ENCODE measurements at regions not wholly inside any gene's neighbourhood (a gene's known extent, or its start where the extent isn't known, plus 50 kb on each side); places are given as distances from the start of the nearest gene placed in this dataset.

DNA sequence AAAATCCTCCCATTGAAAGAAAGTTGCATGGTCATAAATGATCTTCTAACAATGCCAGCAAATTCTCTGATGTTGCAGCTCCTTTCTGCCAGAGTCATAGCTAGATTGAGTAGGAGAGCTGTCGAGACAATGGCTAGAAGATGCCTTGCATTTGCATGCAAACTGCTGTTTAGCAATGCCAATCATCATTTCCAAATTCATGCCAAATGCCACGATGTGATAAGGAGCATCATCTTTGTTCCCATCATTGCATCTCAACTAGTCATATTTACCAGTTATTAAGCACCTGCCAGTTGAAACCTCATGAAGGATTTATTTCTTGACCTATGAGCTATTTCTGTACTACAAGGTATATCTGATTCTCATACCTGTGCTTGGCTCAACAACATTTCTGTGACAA lies 246.4 kb upstream of the PIK3R1 start:
- H3K79me2 ChIP-seq (ENCODE audit: control insufficient read depth, insufficient read depth, low read length): no peaks in the 10 kb centered on the region
- H3K4me3 ChIP-seq (ENCODE audit: control extremely low read depth in 1 of 5, extremely low read depth in 1 of 5, insufficient read depth in 1 of 5, low read depth in 2 of 5, low read length in 4 of 5): no peak overlapping the region
- no peaks in the 10 kb centered on the region for H4K20me1 ChIP-seq (ENCODE audit: control insufficient read depth, insufficient read depth, low read length, poor library complexity, severe bottlenecking)
- no peak for DNase-seq
- Mint-ChIP-seq H3K9me3 (ENCODE audit: insufficient read depth) (no peaks in the 10 kb centered on the region), H3K4me3 (no peak overlapping the region), H3K4me1 (no peaks in the 10 kb centered on the region), H3K27me3 (peaks cover 5% of the 10 kb centered on the region), H3K27ac (no peak overlapping the region)
- H3K27ac ChIP-seq (ENCODE audit: low read length in 2 of 2): no peak overlapping the region
- no peaks in the 10 kb centered on the region for H3K9me3 ChIP-seq (ENCODE audit: control extremely low read depth in 1 of 3, control insufficient read depth in 2 of 3, insufficient read depth in 1 of 3, low read length in 2 of 3)
- H2AFZ ChIP-seq (ENCODE audit: insufficient read depth, low read depth, low read length, poor library complexity, severe bottlenecking): no peak overlapping the region
- no peak overlapping the region for H3K9ac ChIP-seq (ENCODE audit: low read length)
- no peak overlapping the region for H3K4me2 ChIP-seq (replicated peaks; ENCODE audit: low read depth, low read length, poor library complexity, severe bottlenecking)
- no peak for ATAC-seq (ENCODE audit: low read depth)
- no peaks in the 10 kb centered on the region for H3K4me1 ChIP-seq (ENCODE audit: control insufficient read depth in 2 of 2, insufficient read depth in 2 of 2, low read length in 2 of 2)
- WGBS (ENCODE audit: insufficient coverage): 100% methylated on average over 1 of the region's 2 CpGs
- intact Hi-C loops (cut with micrococcal nuclease): loop anchor here (10.0 kb wide), 1 partner anchor 96 kb away; no protein-coding TSS in a partner anchor
- H3K27me3 ChIP-seq (replicated peaks in 1 of 4; ENCODE audit: control extremely low read depth in 1 of 4, control insufficient read depth in 3 of 4, insufficient read depth in 4 of 4, low read length in 3 of 4): no peaks in the 10 kb centered on the region
- CTCF ChIA-PET: no interaction called here
- no peak for TF ChIP-seq EZH2 (IDR thresholded peaks at IDR 0.05; ENCODE audit: borderline replicate concordance, insufficient read depth, low read depth, low read length, poor library complexity, severe bottlenecking)
- TF ChIP-seq, protein P1, sequence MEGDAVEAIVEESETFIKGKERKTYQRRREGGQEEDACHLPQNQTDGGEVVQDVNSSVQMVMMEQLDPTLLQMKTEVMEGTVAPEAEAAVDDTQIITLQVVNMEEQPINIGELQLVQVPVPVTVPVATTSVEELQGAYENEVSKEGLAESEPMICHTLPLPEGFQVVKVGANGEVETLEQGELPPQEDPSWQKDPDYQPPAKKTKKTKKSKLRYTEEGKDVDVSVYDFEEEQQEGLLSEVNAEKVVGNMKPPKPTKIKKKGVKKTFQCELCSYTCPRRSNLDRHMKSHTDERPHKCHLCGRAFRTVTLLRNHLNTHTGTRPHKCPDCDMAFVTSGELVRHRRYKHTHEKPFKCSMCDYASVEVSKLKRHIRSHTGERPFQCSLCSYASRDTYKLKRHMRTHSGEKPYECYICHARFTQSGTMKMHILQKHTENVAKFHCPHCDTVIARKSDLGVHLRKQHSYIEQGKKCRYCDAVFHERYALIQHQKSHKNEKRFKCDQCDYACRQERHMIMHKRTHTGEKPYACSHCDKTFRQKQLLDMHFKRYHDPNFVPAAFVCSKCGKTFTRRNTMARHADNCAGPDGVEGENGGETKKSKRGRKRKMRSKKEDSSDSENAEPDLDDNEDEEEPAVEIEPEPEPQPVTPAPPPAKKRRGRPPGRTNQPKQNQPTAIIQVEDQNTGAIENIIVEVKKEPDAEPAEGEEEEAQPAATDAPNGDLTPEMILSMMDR (IDR thresholded peaks at IDR 0.05): no peak
- H3K36me3 ChIP-seq (replicated peaks in 1 of 2; ENCODE audit: control extremely low read depth in 1 of 2, control insufficient read depth in 1 of 2, extremely low read depth in 1 of 2, insufficient read depth in 2 of 2, low read length in 1 of 2): no peaks in the 10 kb centered on the region
- POLR2A ChIA-PET: no interaction called here

DNA sequence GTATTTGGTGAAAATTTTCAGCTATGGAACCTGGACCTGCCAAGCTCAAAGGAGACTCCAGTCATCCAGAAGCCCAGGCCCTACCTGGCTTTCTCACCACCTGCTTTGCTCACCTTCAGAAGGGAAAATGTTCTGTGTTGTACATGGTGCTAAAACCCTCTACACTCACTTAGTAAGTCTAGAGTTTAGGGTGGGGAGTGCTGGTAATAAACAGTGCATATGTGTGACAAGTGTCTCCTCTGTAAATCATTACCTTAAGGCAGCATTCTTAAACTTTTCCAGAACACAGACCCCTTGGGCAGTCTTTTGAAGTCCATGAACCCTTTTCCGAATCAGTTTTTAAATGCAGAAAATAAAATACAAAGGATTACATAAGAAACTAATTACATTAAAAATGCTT lies 248.8 kb upstream of the PIK3R1 start:
- H3K27ac ChIP-seq (ENCODE audit: low read length in 2 of 2): no peak overlapping the region
- peaks cover 11% of the 10 kb centered on the region for H3K27me3 Mint-ChIP-seq

More for the DNA sequence above, 248.8 kb upstream of the PIK3R1 start:
- Histone ChIP-seq H3K9ac (ENCODE audit: low read length) (no peak overlapping the region), H3K4me3 (ENCODE audit: control extremely low read depth in 1 of 5, extremely low read depth in 1 of 5, insufficient read depth in 1 of 5, low read depth in 2 of 5, low read length in 4 of 5) (no peak overlapping the region), H3K27me3 (replicated peaks in 1 of 4; ENCODE audit: control extremely low read depth in 1 of 4, control insufficient read depth in 3 of 4, insufficient read depth in 4 of 4, low read length in 3 of 4) (no peaks in the 10 kb centered on the region), H3K4me2 (replicated peaks; ENCODE audit: low read depth, low read length, poor library complexity, severe bottlenecking) (no peak overlapping the region), H3K79me2 (ENCODE audit: control insufficient read depth, insufficient read depth, low read length) (no peaks in the 10 kb centered on the region), H2AFZ (ENCODE audit: insufficient read depth, low read depth, low read length, poor library complexity, severe bottlenecking) (no peak overlapping the region), H3K4me1 (ENCODE audit: control insufficient read depth in 2 of 2, insufficient read depth in 2 of 2, low read length in 2 of 2) (no peaks in the 10 kb centered on the region), H3K9me3 (ENCODE audit: control extremely low read depth in 1 of 3, control insufficient read depth in 2 of 3, insufficient read depth in 1 of 3, low read length in 2 of 3) (no peaks in the 10 kb centered on the region), H4K20me1 (ENCODE audit: control insufficient read depth, insufficient read depth, low read length, poor library complexity, severe bottlenecking) (no peaks in the 10 kb centered on the region), H3K36me3 (replicated peaks in 1 of 2; ENCODE audit: control extremely low read depth in 1 of 2, control insufficient read depth in 1 of 2, extremely low read depth in 1 of 2, insufficient read depth in 2 of 2, low read length in 1 of 2) (no peaks in the 10 kb centered on the region)
- DNase-seq (no peak), ATAC-seq (ENCODE audit: low read depth) (no peak)
- Mint-ChIP-seq H3K27ac (no peak overlapping the region), H3K4me1 (no peaks in the 10 kb centered on the region), H3K4me3 (no peak overlapping the region), H3K9me3 (ENCODE audit: insufficient read depth) (no peaks in the 10 kb centered on the region)
- TF ChIP-seq, protein P1 (IDR thresholded peaks at IDR 0.05): no peak
- TF ChIP-seq EZH2 (IDR thresholded peaks at IDR 0.05; ENCODE audit: borderline replicate concordance, insufficient read depth, low read depth, low read length, poor library complexity, severe bottlenecking): no peak
- POLR2A ChIA-PET: no interaction called here
- CTCF ChIA-PET: no interaction called here
- WGBS (ENCODE audit: insufficient coverage): no CpG with 5 or more reads among the region's 1 CpG
- intact Hi-C loops (cut with micrococcal nuclease): loop anchor here (10.0 kb wide), 1 partner anchor 98 kb away; no protein-coding TSS in a partner anchor

All from B cell (primary cell).